Body of pancreas (tissue), 4 donors: ENCODE measurements at regions not wholly inside any gene's neighbourhood (a gene's known extent, or its start where the extent isn't known, plus 50 kb on each side); places are given as distances from the start of the nearest gene placed in this dataset.

Experiments used
- CTCF ChIP-seq, 7 experiments: fragments of 450-650 bp in 4 of 7; fragments of 200-600 bp in 3 of 7; sonication (generic) in 3 of 7; IDR thresholded peaks; one replicate each; pipeline ENCODE4 v1.5.1; 2016 to 2019; ENCODE audit warnings: antibody characterized with exemption in 7 of 7
- POLR2A ChIP-seq, 3 donors: fragments of 450-650 bp; IDR thresholded peaks; one replicate each; pipeline ENCODE4 v1.6.1; 2016; ENCODE audit warnings: antibody characterized with exemption in 3 of 3, mild to moderate bottlenecking in 2 of 3

GRCh38 chr9:107732781-107733522 is 243.4 kb upstream of the KLF4 start:
- TF ChIP-seq CTCF (IDR thresholded peaks at IDR 0.05) (no peak), POLR2A (IDR thresholded peaks at IDR 0.05) (no peak)
